ENCODE measurements at regions not wholly inside any gene's neighbourhood (a gene's known extent, or its start where the extent isn't known, plus 50 kb on each side); places are given as distances from the start of the nearest gene placed in this dataset.

GRCh38 chr14:81960781-81961180 is 427.1 kb upstream of the SEL1L start:
- no peaks in the 10 kb centered on the region for H3K4me1 ChIP-seq (ENCODE audit: control insufficient read depth, extremely low read depth, insufficient read depth, low read length)
- no peaks in the 10 kb centered on the region for H3K27me3 ChIP-seq (ENCODE audit: control insufficient read depth in 2 of 2, insufficient read depth in 2 of 2, low read length in 2 of 2)
- H3K4me3 ChIP-seq (replicated peaks in 1 of 3; ENCODE audit: insufficient read depth in 1 of 3, low read depth in 1 of 3, low read length in 3 of 3): no peak overlapping the region
- FAIRE-seq: no peak
- dilution Hi-C loops (cut with MboI; ENCODE audit: extremely low pct_ligation_motif_present, low sequenced_read_pairs): no loop called here
- H3K9me3 ChIP-seq (replicated peaks; ENCODE audit: control insufficient read depth, insufficient read depth, low read length): peaks cover 3% of the 10 kb centered on the region
- no peak overlapping the region for H2AFZ ChIP-seq (ENCODE audit: low read depth, low read length)
- TF ChIP-seq POLR2AphosphoS5 (IDR thresholded peaks at IDR 0.05; ENCODE audit: insufficient read depth, low read depth, low read length) (no peak), CTCF (IDR thresholded peaks at IDR 0.05; ENCODE audit: extremely low read depth in 1 of 2, insufficient read depth in 1 of 2, low read depth in 1 of 2, low read length in 2 of 2) (no peak), MYC (IDR thresholded peaks at IDR 0.05; ENCODE audit: low read depth, low read length) (no peak), JUN (IDR thresholded peaks at IDR 0.05; ENCODE audit: borderline replicate concordance, insufficient read depth, insufficient read length, low read depth) (no peak), MAX (IDR thresholded peaks at IDR 0.05; ENCODE audit: insufficient read depth, insufficient read length) (no peak), EZH2 (IDR thresholded peaks at IDR 0.05; ENCODE audit: borderline replicate concordance, low read depth, low read length, severe bottlenecking) (no peak), GATA2 (IDR thresholded peaks at IDR 0.05; ENCODE audit: insufficient read depth, insufficient read length, low read depth, low read length) (no peak), POLR2A (IDR thresholded peaks at IDR 0.05; ENCODE audit: low read depth, low read length) (no peak), FOS (IDR thresholded peaks at IDR 0.05; ENCODE audit: borderline replicate concordance, insufficient read depth, low read length) (no peak)
- DNase-seq (ENCODE audit: low read depth, low spot score): no peak
- no peak overlapping the region for H3K4me2 ChIP-seq (ENCODE audit: insufficient read depth, low read length)
- no peaks in the 10 kb centered on the region for H4K20me1 ChIP-seq (replicated peaks; ENCODE audit: control insufficient read depth, extremely low read depth, insufficient read depth, low read length)
- BruUV-seq (replicated peaks): no TSS peak
- H3K36me3 ChIP-seq (ENCODE audit: control insufficient read depth in 2 of 2, extremely low read depth in 1 of 2, insufficient read depth in 2 of 2, low read length in 2 of 2): no peaks in the 10 kb centered on the region
- H3K79me2 ChIP-seq (ENCODE audit: control insufficient read depth, insufficient read depth, low read length): no peaks in the 10 kb centered on the region
- H3K9ac ChIP-seq (replicated peaks; ENCODE audit: extremely low read depth, insufficient read depth, low read length): no peak overlapping the region
- no peaks in the 10 kb centered on the region for H3K9me1 ChIP-seq (replicated peaks; ENCODE audit: control insufficient read depth, extremely low read depth, insufficient read depth, low read length)
- POLR2A ChIA-PET: no interaction called here
- CTCF ChIA-PET: no interaction called here
- H3K27ac ChIP-seq (ENCODE audit: insufficient read depth, low read depth, low read length): no peak overlapping the region
- intact Hi-C loops (cut with micrococcal nuclease): no loop called here
